ENCODE measurements at regions not wholly inside any gene's neighbourhood (a gene's known extent, or its start where the extent isn't known, plus 50 kb on each side); places are given as distances from the start of the nearest gene placed in this dataset.
A peak's percentile ranks its signal among the peaks of the same experiment; 100 is the strongest.
"Not testable (repeated sequence)": the region's sequence is repeated elsewhere in the genome, so short reads cannot be mapped to it uniquely, and the experiment has no call there.

GRCh38 chr12:66774929-66775328 lies 96.1 kb upstream of the GRIP1 start:
- no peak for DNase-seq (ENCODE audit: low read depth in 3 of 3)

DNA sequence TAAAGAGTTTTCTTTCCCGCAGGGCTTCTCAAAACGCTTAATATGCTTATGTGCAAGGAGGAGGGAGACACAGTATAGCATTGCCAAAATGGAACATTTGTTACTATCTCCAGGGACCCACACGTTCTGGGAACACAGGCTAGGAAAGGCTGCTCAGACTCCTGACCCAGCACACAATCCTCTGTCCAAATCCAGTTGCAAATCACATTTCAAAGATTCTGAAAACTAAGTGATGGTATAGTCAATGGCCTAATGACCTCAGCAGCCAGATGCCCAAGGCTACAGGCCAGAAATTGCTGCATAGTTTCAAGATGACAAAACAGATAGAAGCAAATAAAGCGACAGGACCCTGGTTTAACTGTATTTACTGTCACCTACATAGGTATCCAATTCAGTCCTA lies 97.0 kb upstream of the GRIP1 start:
- DNase-seq (ENCODE audit: low read depth in 3 of 3), result no peak

GRCh38 chr12:66776974-66777373 lies 98.1 kb upstream of the GRIP1 start:
- peak in 2 of 3 donors; percentile 16 to 18 for DNase-seq (ENCODE audit: low read depth in 3 of 3)

- DNase-seq (ENCODE audit: low read depth in 3 of 3), result no peak
Observed at GRCh38 chr12:66779466-66779865, 100.6 kb upstream of the GRIP1 start.

GRCh38 chr12:66786531-66787308 lies 107.8 kb upstream of the GRIP1 start:
- DNase-seq (ENCODE audit: low read depth in 3 of 3), result no peak

- DNase-seq (ENCODE audit: low read depth in 3 of 3), result no peak
Observed at GRCh38 chr12:66799551-66799950, 120.7 kb upstream of the GRIP1 start.

- DNase-seq (ENCODE audit: low read depth in 3 of 3), result no peak
Observed at GRCh38 chr12:66800046-66800445, 121.2 kb upstream of the GRIP1 start.

- DNase-seq (ENCODE audit: low read depth in 3 of 3), result no peak
Observed at GRCh38 chr12:66803930-66804329, 125.1 kb upstream of the GRIP1 start.

DNA sequence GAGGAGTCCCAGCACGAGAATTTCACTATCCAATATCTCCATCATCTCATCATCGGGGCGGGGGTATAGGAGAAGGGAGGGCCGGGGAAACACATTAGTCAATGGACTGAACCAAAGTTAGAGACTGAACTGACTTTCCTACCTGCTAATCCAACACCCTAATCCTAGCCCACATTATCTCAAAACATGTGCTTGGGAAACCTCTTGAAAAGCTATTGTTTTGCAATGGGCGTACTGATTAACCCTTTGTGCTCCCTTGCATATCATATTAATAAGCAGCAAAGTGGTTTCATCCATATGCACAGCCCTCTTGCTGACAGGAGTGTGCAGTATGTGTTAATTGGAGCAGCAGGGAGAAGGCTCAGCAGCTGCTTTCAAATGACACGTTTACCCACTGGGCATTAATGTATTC lies 125.7 kb upstream of the GRIP1 start:
- no peak for DNase-seq (ENCODE audit: low read depth in 3 of 3)

GRCh38 chr12:66808606-66809005 lies 129.7 kb upstream of the GRIP1 start:
- no peak for DNase-seq (ENCODE audit: low read depth in 3 of 3)

GRCh38 chr12:66813137-66813892 lies 134.4 kb upstream of the GRIP1 start:
- no peak for DNase-seq (ENCODE audit: low read depth in 3 of 3)

- DNase-seq (ENCODE audit: low read depth in 3 of 3), result no peak
Observed at GRCh38 chr12:66819587-66819986, 140.7 kb upstream of the GRIP1 start.

GRCh38 chr12:66822961-66823360 lies 144.1 kb upstream of the GRIP1 start:
- DNase-seq (ENCODE audit: low read depth in 3 of 3), result no peak

DNA sequence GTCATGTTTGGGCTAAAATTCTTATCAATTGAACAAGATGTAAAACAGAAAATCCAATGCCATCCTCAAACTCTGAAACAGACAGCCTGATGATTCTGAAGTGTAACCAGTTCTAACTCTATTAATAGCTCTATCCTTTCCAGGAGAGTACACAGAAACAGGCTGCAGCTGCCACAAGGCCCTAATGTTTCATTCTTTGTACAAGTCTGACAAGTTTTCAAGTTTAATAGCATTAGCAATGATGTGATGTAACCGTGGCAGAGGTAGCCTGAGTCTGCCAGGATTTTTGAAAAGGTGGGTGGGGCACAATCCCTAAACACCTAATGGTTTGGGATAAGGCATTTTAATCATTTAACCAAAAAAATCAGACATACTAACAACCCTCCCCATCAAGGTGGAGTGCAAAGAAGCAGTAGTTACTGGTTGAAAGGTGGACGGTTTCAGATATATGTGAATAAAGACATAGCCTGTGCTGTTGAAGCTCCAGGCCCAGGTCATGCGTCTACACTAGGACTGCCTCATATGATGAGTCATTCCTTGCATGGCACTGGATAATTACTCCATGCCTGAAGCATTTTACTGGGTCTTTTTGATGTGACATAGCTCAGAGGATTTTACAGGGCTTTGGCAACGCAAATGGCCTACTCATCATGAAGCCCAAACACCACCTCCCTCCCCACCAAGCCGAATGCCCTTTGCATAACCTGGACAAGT lies 145.1 kb upstream of the GRIP1 start:
- no peak for DNase-seq (ENCODE audit: low read depth in 3 of 3)

DNA sequence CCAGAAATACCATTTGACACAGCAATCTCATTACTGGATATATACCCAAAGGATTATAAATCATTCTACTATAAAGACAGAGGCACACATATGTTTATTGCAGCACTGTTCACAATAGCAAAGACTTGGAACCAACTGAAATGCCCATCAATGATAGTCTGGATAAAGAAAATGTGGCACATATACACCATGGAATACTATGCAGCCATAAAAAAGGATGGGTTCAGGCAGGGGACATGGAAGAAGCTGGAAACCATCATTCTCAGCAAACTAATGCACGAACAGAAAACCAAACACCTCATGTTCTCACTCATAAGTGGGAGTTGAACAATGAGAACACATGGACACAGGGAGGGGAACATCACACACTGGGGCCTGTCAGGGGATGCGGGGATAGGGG lies 147.0 kb upstream of the GRIP1 start:
- DNase-seq (ENCODE audit: low read depth in 3 of 3), result not testable (repeated sequence)

GRCh38 chr12:66829660-66830325 lies 150.9 kb upstream of the GRIP1 start:
- no peak for DNase-seq (ENCODE audit: low read depth in 3 of 3)

DNA sequence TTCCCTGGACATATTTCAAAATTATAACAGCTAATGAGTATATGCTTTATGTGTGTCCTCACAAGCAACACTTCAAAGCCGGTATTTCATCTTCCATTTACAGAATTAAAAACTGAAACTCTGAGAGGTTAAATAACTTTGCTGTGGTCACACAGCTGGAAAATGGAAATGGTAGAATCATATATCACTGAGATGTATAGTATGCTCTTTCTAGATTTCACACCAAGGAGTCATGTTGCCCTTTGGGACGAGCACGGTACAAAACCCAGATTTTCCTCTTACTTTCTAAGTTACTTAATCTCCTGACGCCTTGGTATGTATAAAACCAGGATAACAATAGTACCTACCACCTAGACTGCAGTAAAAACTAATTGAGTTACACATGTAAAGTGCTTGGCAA lies 152.6 kb upstream of the GRIP1 start:
- DNase-seq (ENCODE audit: low read depth in 3 of 3), result no peak

- DNase-seq (ENCODE audit: low read depth in 3 of 3), result no peak
Observed at GRCh38 chr12:66832997-66833396, 154.1 kb upstream of the GRIP1 start.

- no peak for DNase-seq (ENCODE audit: low read depth in 3 of 3)
Observed at GRCh38 chr12:66836623-66837310, 157.9 kb upstream of the GRIP1 start.

DNA sequence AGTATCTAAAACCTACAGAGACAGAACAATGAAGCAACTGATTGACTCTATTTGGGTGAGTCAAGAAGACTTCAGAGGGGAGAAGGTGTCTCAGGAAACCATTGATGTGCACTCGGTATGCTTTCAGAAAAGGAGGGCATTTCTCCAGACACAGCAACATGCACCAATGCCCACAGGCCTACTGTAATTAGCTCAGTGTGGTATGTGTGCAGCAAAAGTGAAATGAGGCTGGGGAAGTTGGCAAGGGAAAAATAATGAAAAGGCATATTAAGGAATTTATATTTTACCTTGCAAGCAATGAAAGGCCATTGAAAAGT lies 158.4 kb upstream of the GRIP1 start:
- no peak for DNase-seq (ENCODE audit: low read depth in 3 of 3)

- DNase-seq (ENCODE audit: low read depth in 3 of 3), result no peak
Observed at GRCh38 chr12:66838366-66838765, 159.5 kb upstream of the GRIP1 start.

DNA sequence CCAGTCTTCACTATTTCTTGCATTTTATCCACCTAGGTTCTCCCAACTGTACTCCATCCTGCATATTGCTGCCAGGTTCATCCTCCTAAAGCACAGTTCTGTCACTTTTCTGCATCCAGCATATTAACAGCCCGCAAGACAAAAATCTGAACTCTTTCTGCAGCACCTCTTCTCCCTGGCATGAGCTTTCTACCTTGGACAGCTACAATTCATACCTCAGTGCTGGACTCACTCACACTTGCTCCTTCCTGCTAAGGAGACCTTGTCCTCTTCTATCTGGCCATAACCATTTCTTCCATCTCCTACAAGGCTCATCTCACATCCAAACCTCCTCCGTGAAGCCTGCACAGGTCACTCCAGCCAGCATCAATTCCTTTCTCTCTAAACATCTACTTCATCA lies 170.1 kb upstream of the GRIP1 start:
- DNase-seq (ENCODE audit: low read depth in 3 of 3), result no peak

Measured in stimulated activated CD4-positive, alpha-beta T cell treated with anti-CD3 and anti-CD28 coated beads, TNF-alpha, amount 100 ng/mL, for 48 hours (primary cell).